NCI-H128 (cell line): ENCODE measurements at regions not wholly inside any gene's neighbourhood (a gene's known extent, or its start where the extent isn't known, plus 50 kb on each side); places are given as distances from the start of the nearest gene placed in this dataset.
"Not testable (repeated sequence)": the region's sequence is repeated elsewhere in the genome, so short reads cannot be mapped to it uniquely, and the experiment has no call there.

Source experiments
- DNase-seq: peaks from one replicate; lab custom pipeline; 2025; ENCODE audit not compliant: unreplicated experiment; lab: John Stamatoyannopoulos, UW

DNA sequence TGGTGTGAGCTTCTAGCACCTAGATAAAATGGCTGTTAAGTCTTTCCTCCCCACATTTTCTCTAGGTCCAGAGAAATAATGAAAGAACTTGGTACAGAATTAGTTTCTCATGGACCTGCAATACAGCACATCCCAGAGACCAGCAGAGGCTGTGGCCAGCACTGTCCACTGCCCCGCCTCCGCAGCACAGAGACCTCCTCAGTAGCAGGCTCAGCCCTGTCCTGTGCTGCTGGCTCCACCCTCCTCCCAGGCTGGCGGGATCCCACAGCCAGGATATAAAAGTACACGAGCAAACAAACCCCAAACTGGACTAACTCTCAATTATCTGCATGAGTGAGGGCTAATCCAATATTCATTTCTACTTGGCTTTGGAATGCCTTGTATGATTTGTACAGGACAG, 401.5 kb downstream of the RPS6KC1 start:
- no peak for DNase-seq

DNA sequence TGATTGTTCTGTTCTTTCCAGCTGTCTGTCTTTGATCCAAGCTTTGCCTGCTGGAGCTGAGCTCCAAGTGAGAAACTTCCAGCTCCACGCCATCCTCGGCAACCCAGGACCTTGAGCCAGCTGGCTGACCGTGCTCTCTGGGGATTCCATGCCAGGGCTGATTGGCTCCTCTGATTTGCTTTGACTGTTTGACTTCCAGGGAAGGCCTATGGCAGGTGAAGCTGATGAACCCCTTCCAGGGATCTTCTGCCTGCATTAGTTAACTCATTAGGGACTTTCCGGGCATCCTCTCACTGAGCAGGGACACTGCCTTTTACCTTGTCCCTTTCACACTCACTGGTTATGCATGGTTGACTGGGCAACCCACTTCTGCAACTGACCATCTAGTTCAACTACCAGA, 406.1 kb downstream of the RPS6KC1 start:
- no peak for DNase-seq

DNA sequence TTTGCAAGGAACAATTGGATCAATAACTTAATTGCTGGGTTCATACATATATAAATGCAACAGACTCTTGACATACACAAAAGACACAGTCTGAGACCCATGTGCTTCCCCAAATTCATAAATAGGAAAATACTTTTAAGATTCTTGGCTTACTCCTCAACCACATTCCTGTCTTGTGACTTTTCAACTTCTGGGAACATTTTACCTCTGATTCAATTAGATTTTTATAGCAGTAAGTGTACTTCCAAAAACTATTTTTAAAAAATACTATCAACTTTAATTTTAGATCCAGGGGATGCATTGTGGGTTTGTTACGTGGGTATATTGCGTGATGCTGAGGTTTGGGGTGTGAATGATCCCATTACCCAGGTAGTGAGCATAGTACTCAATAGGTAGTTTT, 406.7 kb downstream of the RPS6KC1 start:
- DNase-seq: no peak

DNA sequence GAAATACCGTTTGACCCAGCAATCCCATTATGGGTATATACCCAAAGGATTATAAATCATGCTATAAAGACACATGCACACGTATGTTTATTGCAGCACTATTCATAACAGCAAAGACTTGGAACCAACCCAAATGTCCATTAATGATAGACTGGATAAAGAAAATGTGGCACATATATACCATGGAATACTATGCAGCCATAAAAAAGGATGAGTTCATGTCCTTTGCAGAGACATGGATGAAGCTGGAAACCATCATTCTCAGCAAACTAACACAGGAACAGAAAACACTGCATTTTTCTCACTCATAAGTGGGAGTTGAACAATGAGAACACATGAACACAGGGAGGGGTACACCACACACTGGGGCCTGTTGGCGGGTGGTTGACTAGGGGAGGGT, 411.3 kb downstream of the RPS6KC1 start:
- not testable (repeated sequence) for DNase-seq

DNA sequence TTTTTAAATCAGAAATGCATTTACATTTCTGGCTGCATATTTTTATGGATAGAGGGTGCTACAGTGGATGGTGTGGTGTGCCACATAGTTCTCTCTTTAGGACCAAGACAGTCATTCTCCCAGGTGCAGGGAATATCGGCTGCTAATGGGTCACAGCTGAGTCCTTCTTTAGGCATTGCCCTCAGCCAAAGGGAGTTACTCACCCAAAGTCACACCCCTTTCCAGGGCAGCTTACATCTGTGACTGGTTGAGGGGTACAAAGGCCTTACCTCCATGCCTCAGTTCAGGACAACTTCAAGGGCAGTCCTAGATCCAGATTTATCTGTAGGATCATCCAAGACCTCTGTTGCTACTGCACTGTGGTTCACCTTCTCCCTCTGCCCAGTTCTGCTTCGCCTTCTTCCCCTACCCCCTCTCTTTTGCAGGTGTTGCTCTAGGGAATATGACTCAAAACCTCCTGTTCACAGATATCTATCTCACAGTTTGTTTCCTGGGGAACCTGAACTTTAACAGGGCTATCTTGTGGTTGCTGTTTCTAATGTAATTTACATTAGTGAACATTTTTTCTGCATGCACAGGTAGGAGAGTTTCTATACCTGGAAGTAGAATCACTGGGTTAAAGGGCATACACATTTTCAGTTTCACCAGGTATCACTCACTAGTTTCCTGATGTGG, 413.9 kb downstream of the RPS6KC1 start:
- no peak for DNase-seq

DNA sequence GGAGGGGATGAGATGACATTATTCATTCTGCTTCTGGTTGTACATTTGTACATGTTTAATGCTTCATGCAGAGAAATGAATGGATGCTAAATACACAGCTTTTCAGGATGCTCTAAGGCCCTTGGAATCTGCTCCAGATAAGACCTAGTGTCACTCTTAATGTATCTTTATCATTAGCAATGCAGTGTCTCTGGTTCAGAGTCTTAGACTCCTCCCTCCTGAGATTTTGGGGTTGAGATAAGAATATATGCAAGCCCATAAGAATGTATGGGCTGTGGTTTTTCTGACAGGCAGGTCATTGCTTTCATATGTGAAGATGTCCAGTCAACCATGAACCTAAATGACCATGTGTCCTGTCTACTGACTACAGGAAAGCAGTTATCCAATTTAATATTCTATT, 415.5 kb downstream of the RPS6KC1 start:
- no peak for DNase-seq

DNA sequence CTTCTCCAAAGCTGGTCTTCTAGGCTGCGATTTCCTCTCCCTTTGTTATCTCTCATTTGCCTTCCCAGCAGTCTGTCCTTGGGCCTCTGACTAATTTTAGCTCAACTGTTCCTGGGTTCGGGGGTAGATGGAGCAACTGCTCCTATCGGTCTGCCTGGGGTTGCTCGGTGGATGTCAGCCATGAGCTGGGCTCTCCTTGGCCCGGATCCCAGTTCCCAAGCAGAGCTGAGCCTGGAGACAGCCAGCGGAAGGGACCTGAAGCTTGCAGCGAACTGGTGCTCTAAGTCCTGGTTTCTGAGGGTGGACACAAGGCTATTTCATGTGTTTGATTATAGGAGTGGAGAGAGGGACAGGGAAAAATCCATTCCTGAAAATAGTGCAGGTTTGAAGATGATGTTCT, 423.0 kb downstream of the RPS6KC1 start:
- no peak for DNase-seq

DNA sequence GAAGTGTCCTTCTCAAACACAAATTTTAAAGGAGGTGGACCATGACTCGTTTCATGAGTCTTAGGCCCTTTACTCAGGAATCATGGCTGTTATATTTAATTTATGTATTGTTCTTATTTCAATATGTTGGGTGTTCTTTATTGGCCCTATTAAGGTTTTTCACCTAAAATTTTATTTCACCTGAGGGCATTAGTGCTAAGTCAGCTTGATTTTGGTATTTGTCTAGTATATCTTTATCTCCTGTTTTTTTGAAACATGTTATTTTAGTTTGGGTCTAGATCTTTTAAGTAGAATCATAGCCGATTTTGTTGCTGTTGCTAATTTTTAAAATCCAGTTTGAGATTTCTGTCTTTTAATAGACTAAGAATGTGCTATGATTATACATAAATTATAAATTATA, 430.4 kb downstream of the RPS6KC1 start:
- no peak for DNase-seq

DNA sequence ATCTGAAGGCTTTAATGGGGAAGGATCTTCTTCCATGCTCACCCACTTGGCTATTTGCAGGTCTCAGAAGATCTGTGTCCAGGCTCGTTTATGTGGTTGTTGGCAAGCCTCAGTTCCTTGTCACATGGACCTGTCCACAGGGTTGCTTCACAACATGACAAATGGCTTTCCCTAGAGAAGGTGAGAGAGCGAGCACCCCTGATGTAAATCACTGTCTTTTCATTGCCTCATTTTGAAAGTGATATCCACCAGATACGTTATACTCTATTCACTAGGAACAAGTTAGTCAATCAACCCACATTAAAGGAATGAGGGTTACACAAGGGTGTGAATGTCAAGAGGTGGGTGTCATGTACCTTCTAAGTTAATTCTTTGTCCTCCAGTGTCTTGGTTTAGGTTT, 433.3 kb downstream of the RPS6KC1 start:
- no peak for DNase-seq

DNA sequence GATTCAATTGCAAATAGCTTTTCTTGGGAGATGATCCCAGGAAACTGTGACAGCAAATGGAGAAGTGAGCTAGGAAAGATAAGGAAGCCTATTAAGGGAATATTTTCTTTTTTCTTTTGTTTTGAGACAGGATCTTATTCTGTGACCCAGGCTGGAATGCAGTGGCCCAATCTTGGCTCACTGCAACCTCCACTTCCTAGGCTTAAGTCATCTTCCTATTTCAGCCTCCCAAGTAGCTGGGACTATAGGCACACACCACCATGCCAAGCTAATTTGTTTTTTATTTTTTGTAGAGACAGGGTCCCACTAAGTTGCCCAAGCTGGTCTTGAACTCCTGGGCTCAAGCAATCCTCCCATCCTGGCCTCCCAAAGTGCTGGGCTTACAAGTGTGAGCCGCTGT, 433.7 kb downstream of the RPS6KC1 start:
- no peak for DNase-seq

DNA sequence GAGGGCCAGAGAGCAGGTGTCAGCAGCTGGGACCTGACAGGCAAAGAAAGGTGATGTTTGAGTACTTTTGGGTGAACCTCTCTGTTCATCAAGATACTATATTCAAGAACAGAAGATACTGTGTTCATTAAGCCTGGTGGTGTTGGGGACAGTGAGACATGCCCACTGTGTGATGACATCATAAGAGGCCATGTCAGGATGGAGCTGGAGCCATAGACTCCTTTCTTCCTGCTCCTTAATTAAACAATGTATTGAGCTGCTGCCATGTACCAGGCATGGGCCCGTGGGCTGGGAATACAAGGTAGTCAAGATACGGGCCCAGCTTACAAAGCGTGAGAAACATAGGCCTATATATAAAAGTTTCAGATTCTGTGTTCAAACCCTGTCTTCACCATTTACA, 435.4 kb downstream of the RPS6KC1 start:
- no peak for DNase-seq

DNA sequence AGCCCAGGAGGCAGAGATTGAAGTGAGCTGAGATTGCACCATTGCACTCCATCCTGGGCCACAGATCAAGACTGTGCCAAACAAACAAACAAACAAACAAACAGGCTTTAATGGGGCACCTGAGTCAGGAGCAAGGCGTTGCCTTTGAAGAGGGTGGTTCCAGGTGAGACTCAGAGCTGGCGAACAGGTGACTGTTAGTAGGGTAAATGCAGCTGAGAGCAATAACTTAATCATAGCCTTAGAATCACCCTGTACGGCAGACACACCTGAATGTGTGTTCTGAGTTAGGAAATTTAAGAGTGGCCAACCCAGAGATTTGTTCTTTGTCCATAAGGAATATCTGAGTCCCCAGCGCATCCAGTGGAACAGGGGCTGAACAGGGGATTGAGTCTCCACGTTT, 440.4 kb downstream of the RPS6KC1 start:
- DNase-seq: no peak

DNA sequence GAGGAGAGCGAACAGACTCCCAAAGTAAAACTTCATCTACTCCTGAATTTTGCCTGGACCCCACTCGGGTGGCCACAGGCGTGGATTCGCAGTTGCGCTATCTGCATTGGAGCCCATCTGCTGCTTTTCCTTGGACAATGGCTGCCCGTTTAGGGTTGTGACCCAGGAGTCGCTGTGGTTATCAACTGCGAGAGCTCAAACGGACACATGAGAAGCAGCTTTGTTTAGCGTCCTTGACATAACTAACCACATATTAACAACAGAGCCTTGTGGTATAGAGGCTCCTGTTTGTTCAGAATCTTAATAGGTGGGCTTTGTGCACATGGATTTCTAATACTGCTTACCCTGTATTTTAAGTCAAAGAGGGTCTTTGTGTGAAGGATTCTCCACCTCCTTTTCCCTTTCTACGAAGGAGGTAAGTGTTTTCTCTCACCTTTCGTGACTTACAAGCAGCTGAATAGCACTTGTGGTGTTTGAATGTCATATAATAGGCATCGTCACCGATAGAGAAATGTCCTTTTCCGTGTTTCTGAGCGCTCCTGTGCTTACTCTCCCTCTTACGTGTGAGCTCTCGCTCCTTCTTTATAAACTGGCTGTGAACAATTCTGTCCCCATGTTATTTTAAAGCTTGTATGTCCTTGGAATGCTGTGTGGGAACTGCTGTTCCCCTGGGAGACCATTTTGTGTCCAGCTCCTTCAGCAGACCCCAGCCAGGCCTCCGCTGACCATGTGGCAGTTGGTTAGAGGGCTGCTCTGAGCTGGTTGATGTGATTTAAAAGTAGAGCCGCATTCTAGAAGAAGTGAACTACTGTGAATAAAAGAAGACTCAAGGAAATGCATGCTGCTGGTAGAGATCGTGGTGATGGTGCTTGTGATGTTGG, 441.4 kb downstream of the RPS6KC1 start:
- DNase-seq: no peak

DNA sequence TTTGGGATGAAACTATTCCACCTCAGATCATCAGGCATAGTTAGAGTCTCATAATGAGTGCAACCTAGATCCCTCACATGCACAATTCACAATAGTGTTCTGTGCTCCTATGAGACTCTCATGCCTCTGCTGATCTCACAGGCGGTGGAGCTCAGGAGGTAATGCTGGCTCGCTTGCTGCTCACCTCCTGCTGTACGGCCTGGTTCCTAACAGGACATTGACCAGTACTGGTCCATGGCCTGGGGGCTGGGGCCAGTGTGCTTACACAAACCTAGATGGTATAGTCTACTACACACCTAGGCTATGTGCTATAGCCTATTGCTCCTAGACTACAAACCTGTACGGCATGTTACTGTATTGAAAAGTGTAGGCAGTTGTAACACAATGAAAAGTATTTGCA, 448.4 kb downstream of the RPS6KC1 start:
- no peak for DNase-seq

DNA sequence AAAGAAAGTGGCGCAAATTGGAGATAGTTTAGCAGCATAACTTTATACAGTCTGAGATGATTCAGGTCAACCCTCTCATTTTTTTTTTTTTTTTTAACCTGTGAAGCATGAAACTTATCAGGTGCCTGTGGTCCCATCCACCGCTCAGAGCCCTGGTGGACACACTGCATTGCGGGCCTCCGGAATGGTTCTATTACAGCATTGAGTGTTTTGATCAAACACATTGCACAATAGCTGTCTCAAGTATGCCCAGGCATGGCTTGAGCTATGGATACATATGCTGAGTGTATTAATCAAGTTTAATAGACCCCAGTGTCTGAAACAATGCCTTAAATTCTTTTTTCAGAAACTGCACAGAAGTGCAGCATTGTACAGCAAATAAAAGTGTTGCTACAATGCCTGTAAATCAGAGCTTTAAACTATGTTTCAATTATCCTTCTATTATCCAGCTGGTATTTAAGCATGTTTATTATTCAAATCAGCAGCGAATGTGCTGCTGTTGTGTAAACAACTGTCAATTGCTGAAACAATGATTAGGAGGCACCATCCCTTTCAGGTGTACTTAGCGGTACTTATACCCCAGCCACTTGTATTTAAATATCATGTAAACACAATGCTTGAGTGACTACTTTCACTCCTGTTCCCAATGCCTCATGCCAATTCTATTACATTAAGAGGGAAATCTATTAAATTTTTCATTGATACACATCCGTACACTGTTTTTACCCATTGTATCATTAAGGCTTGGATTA, 456.6 kb downstream of the RPS6KC1 start:
- DNase-seq: peak; percentile 81

DNA sequence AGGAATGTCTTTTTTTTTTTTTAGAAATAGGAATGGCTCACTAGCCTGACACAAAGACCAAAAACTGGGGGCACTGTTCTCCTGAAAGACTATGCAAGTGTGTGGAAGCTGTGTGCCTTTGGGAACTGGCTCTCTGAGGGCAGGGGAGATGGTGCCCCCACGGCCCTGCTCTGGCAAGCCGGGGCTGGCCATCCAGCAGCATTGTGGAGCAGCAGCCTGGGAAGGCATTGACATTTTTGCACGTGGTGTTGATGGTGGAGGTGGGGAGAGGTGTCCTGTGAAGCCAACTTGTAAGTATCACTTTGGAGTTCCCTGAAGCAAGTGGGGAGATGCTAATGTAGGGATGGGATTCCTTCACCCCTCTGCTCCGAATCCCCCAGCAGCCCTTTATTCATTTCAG, 460.1 kb downstream of the RPS6KC1 start:
- DNase-seq: no peak

DNA sequence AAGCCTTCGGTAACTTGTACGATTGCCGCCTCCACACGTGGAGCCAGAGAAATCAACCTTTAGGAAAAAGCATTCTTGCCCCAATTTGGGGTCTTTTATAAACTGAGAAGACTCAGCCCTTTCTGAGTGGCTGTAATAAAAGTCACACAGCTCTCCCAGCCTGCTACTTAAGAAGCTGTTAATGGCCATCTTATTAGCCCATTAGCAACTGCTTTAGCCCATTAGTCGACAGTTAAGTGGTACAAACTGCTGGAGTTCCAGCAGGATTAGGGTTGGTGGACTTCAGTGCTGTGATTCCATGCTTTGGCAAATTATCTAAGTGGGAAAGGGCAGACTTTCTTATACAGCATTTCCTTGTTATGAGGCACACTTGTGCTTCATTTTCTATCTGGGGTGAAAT, 461.3 kb downstream of the RPS6KC1 start:
- no peak for DNase-seq

DNA sequence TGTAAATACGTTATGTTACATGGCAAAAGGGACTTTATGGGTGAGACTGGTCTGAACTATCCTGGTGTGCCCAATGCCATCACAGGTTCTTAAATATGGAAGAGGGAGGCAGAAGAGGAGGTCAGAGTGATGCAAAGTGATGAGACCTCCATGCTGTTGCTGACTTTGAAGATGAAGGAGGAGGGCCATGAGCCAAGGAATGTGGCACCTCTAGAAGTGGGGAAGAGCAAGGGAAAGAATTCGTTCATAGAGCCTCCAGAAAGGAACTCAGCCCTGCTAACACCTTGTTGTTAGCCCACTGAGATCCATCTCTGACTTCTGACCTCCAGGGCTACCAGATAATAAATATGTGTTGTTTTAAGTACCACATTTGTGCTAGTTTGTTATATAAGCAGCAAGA, 462.0 kb downstream of the RPS6KC1 start:
- no peak for DNase-seq

DNA sequence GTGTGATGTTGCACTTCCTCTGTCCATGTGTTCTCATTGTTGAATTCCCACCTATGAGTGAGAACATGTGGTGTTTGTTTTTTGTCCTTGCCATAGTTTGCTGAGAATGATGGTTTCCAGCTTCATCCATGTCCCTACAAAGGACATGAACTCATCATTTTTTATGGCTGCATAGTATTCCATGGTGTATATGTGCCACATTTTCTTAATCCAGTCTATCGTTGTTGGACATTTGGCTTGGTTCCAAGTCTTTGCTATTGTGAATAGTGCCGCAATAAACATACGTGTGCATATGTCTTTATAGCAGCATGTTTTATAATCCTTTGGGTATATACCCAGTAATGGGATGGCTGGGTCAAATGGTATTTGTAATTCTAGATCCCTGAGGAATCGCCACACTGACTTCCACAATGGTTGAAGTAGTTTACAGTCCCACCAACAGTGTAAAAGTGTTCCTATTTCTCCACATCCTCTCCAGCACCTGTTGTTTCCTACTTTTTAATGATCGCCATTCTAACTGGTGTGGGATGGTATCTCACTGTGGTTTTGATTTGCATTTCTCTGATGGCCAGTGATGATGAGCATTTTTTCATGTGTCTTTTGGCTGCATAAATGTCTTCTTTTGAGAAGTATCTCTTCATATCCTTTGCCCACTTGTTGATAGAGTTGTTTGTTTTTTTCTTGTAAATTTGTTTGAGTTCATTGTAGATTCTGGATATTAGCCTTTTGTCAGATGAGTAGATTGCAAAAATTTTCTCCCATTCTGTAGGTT, 463.6 kb downstream of the RPS6KC1 start:
- not testable (repeated sequence) for DNase-seq

DNA sequence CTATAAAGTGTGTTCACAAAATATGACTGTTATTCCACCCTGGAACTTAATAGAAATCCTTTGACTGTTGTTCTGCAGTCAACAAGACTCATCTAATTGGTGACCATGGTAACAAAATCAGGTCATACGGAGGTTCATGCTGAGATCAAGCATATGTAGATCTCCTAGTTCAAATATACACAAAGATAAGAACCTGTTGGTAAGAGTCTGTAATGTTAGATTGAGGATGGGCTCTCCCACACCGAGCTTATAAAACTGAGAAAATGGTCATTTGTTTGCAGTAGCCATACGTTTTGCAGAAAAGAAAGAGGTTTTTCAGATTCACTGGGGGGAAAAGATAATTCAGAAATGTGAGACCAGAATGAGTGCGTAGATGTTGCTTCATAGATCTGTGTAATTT, 468.1 kb downstream of the RPS6KC1 start:
- DNase-seq: peak; percentile 22

DNA sequence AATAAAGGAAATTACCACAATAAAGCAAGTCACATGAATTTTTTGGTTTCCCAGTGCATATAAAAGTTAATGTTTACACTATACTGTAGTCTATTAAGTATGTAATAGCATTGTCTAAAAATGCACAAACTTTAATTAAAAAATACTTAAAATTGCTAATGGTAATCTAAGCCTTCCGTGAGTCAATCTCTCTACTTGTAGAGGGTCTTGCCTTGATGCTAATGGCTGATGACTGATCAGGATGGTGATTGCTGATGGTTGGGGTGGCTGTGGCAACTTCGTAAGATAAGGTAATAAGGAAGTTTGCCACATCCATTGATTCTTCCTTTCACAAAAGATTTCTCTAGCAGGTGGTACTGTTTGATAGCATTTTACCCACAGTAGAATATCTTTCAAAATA, 466.6 kb upstream of the PROX1 start:
- DNase-seq: no peak
